H1 (cell line): ENCODE measurements at regions not wholly inside any gene's neighbourhood (a gene's known extent, or its start where the extent isn't known, plus 50 kb on each side); places are given as distances from the start of the nearest gene placed in this dataset.

Experiments used
- CTCF ChIA-PET: fragments of 300-600 bp; sonication (Branson Sonifier 250); formaldehyde crosslinking; loops from one replicate; lab custom pipeline; 2021; ENCODE audit not compliant: partially characterized antibody; lab: Charles Lee
- POLR2A ChIA-PET: fragments of 300-600 bp; sonication (Branson Sonifier 250); formaldehyde crosslinking; loops from one replicate; lab custom pipeline; 2021; ENCODE audit warnings: inconsistent platforms; ENCODE audit not compliant: partially characterized antibody; lab: Charles Lee
- DNase-seq, 2 experiments: peaks; one replicate each; pipeline versions ENCODE4 v3.0.0 to v3.0.0-alpha.2; 2010 to 2022; ENCODE audit warnings: low spot score in 2 of 2, low read depth in 1 of 2, mixed read lengths in 1 of 2
- FAIRE-seq: peaks from 2 replicates; lab custom pipeline; 2011; peaks lifted over from hg19 to GRCh38; lab: Jason Lieb, UNC
- H2AFZ ChIP-seq: 2 replicates; pipeline ENCODE4 v1.8.1; 2012; ENCODE audit warnings: low read length, inconsistent platforms
- H2AK5ac ChIP-seq: 2 replicates; pipeline ENCODE4 v1.6.1; 2013; ENCODE audit warnings: low read depth, low read length
- H2BK120ac ChIP-seq: replicated peaks from 2 replicates; pipeline ENCODE3; 2013; ENCODE audit warnings: low read depth, low read length, inconsistent platforms
- H2BK12ac ChIP-seq: 2 replicates; pipeline ENCODE4 v1.6.1; 2013; ENCODE audit warnings: low read depth, low read length
- H2BK15ac ChIP-seq: 2 replicates; pipeline ENCODE4 v1.6.1; 2013; ENCODE audit warnings: low read length
- H2BK20ac ChIP-seq: 2 replicates; pipeline ENCODE4 v1.6.1; 2013; ENCODE audit warnings: low read length
- H2BK5ac ChIP-seq: 2 replicates; pipeline ENCODE4 v1.6.1; 2013; ENCODE audit warnings: low read depth, low read length
- H3K14ac ChIP-seq: 2 replicates; pipeline ENCODE4 v1.6.1; 2013; ENCODE audit warnings: inconsistent platforms; ENCODE audit not compliant: insufficient read length
- H3K18ac ChIP-seq: 2 replicates; pipeline ENCODE4 v1.6.1; 2013; ENCODE audit warnings: low read length; ENCODE audit errors: extremely low read depth
- H3K23ac ChIP-seq: 2 replicates; pipeline ENCODE4 v1.6.1; 2013; ENCODE audit warnings: inconsistent platforms; ENCODE audit not compliant: insufficient read length
- H3K23me2 ChIP-seq: 2 replicates; pipeline ENCODE4 v1.6.1; 2013; ENCODE audit warnings: low read depth, low read length
- H3K27ac ChIP-seq: 2 replicates; pipeline ENCODE4 v1.6.1; 2011; ENCODE audit warnings: low read depth, low read length, inconsistent platforms
- H3K27me3 ChIP-seq, 4 experiments: replicated peaks in 1 of 4; 1 replicate in 1 of 4; 2 replicates in 3 of 4; pipeline versions ENCODE4 v1.6.1 to v1.8.1; 2011 to 2013; ENCODE audit warnings: low read length in 3 of 4, mild to moderate bottlenecking in 3 of 4, inconsistent platforms in 2 of 4, mixed read lengths in 2 of 4, moderate library complexity in 1 of 4; ENCODE audit not compliant: control insufficient read depth in 3 of 4, insufficient read depth in 3 of 4; ENCODE audit errors: extremely low read depth in 1 of 4
- H3K36me3 ChIP-seq, 4 experiments: 2 replicates each; pipeline versions ENCODE4 v1.6.1 to v1.8.1; 2011 to 2013; ENCODE audit warnings: mild to moderate bottlenecking in 4 of 4, low read length in 3 of 4, moderate library complexity in 2 of 4, control low read depth in 1 of 4, inconsistent platforms in 1 of 4; ENCODE audit not compliant: insufficient read depth in 4 of 4, control insufficient read depth in 2 of 4
- H3K4ac ChIP-seq: replicated peaks from 2 replicates; pipeline ENCODE3; 2013; ENCODE audit warnings: low read length, low read depth, mixed read lengths, inconsistent platforms; ENCODE audit not compliant: insufficient read length
- H3K4me1 ChIP-seq, 4 experiments: replicated peaks in 1 of 4; 1 replicate in 1 of 4; 2 replicates in 3 of 4; pipeline versions ENCODE4 v1.6.1 to v1.8.1; 2011 to 2013; ENCODE audit warnings: low read length in 3 of 4, inconsistent platforms in 2 of 4, mixed read lengths in 1 of 4; ENCODE audit not compliant: insufficient read depth in 4 of 4, control insufficient read depth in 3 of 4
- H3K4me2 ChIP-seq, 2 experiments: 2 replicates each; pipeline versions ENCODE4 v1.6.1 to v1.8.1; 2011 to 2013; ENCODE audit warnings: low read depth in 2 of 2, low read length in 2 of 2, control low read depth in 1 of 2, inconsistent platforms in 1 of 2, mild to moderate bottlenecking in 1 of 2; ENCODE audit not compliant: insufficient read depth in 1 of 2
- H3K4me3 ChIP-seq, 4 experiments: fragments of 200-600, 300-600 bp in 1 of 4; sonication (generic), shearing (Covaris generic), sonication (Bioruptor Twin) in 1 of 4; 2 replicates each; pipeline versions ENCODE4 v1.5.1 to v1.8.1; 2011 to 2016; ENCODE audit warnings: low read length in 4 of 4, low read depth in 3 of 4, control low read depth in 2 of 4, inconsistent platforms in 2 of 4, mild to moderate bottlenecking in 2 of 4, mixed read lengths in 1 of 4, moderate library complexity in 1 of 4; ENCODE audit not compliant: insufficient read depth in 2 of 4; ENCODE audit errors: extremely low read depth in 1 of 4
- H3K56ac ChIP-seq: replicated peaks from 2 replicates; pipeline ENCODE3; 2013; ENCODE audit warnings: low read depth, mild to moderate bottlenecking, mixed read lengths, low read length, inconsistent platforms; ENCODE audit not compliant: insufficient read length
- H3K79me1 ChIP-seq: 2 replicates; pipeline ENCODE4 v1.6.1; 2013; ENCODE audit warnings: low read depth, low read length, control low read depth
- H3K79me2 ChIP-seq, 2 experiments: 2 replicates each; pipeline versions ENCODE4 v1.6.1 to v1.8.1; 2012 to 2013; ENCODE audit warnings: low read length in 2 of 2, mild to moderate bottlenecking in 2 of 2, inconsistent platforms in 1 of 2; ENCODE audit not compliant: insufficient read depth in 2 of 2, control insufficient read depth in 1 of 2
- H3K9ac ChIP-seq, 4 experiments: replicated peaks in 1 of 4; 1 replicate in 1 of 4; 2 replicates in 3 of 4; pipeline versions ENCODE4 v1.6.1 to v1.8.1; 2011 to 2013; ENCODE audit warnings: low read depth in 3 of 4, low read length in 3 of 4, control low read depth in 2 of 4, mild to moderate bottlenecking in 2 of 4, moderate library complexity in 2 of 4, inconsistent platforms in 1 of 4; ENCODE audit errors: extremely low read depth in 1 of 4
- H3K9me3 ChIP-seq, 2 experiments: 2 replicates each; pipeline versions ENCODE4 v1.6.1 to v1.8.1; 2012 to 2013; ENCODE audit warnings: mild to moderate bottlenecking in 2 of 2, moderate library complexity in 2 of 2, control low read depth in 1 of 2, inconsistent platforms in 1 of 2, low read depth in 1 of 2, low read length in 1 of 2, mixed read lengths in 1 of 2; ENCODE audit not compliant: insufficient read depth in 2 of 2
- H4K20me1 ChIP-seq, 2 experiments: replicated peaks in 1 of 2; 2 replicates each; pipeline versions ENCODE3 to v1.8.1; 2011 to 2013; ENCODE audit warnings: inconsistent platforms in 2 of 2, low read length in 2 of 2, mild to moderate bottlenecking in 1 of 2; ENCODE audit not compliant: insufficient read depth in 2 of 2, control insufficient read depth in 1 of 2
- H4K5ac ChIP-seq: 2 replicates; pipeline ENCODE4 v1.6.1; 2013; ENCODE audit warnings: low read length, low read depth, mixed read lengths, inconsistent platforms; ENCODE audit not compliant: insufficient read length
- H4K8ac ChIP-seq: 2 replicates; pipeline ENCODE4 v1.8.0; 2013; ENCODE audit warnings: mild to moderate bottlenecking, moderate library complexity, low read length, inconsistent platforms; ENCODE audit not compliant: insufficient read depth; ENCODE audit errors: extremely low read depth
- H4K91ac ChIP-seq: replicated peaks from 2 replicates; pipeline ENCODE3; 2013; ENCODE audit warnings: low read length, mixed read lengths, inconsistent platforms; ENCODE audit not compliant: insufficient read length
- CBX8 ChIP-seq: fragments of 300-800, 300-1000 bp; sonication (generic); IDR thresholded peaks from 2 replicates; pipeline ENCODE4 v1.7.1; 2016; ENCODE audit warnings: low read depth, low read length, borderline replicate concordance
- RFX5 ChIP-seq: IDR thresholded peaks from 2 replicates; pipeline ENCODE4 v1.6.1; 2011; ENCODE audit warnings: low read depth, low read length, improper control_type of control experiment, borderline replicate concordance
- SP2 ChIP-seq: IDR thresholded peaks from 2 replicates; pipeline ENCODE4 v1.6.1; 2012; ENCODE audit warnings: mild to moderate bottlenecking, low read length, inconsistent platforms
- SP4 ChIP-seq: IDR thresholded peaks from 2 replicates; pipeline ENCODE4 v1.6.1; 2012; ENCODE audit warnings: low read length, inconsistent platforms
- SUZ12 ChIP-seq: fragments of 200-600 bp; sonication (generic); IDR thresholded peaks from 2 replicates; pipeline ENCODE4 v1.6.1; 2012; ENCODE audit warnings: mild to moderate bottlenecking, inconsistent platforms, low read length, moderate library complexity, mixed read lengths
- TEAD4 ChIP-seq: IDR thresholded peaks from 2 replicates; pipeline ENCODE4 v1.6.1; 2012; ENCODE audit warnings: low read depth, low read length, inconsistent platforms, mixed read lengths
- WGBS, 2 experiments: shearing (Covaris generic) in 1 of 2; methylation state at CpG; one replicate each; pipeline versions ENCODE4 v1.1.6 to v1.1.7; 2013 to 2015; ENCODE audit warnings: low lambda C conversion rate in 2 of 2, mixed read lengths in 2 of 2, inconsistent platforms in 1 of 2, low coverage in 1 of 2, missing lambda C conversion rate in 1 of 2; ENCODE audit not compliant: insufficient replicate concordance in 2 of 2, insufficient coverage in 1 of 2, insufficient read length in 1 of 2; ENCODE audit errors: extremely low coverage in 1 of 2, missing lambda C conversion rate in 1 of 2; 5-methylcytosine and 5-hydroxymethylcytosine counted together

DNA sequence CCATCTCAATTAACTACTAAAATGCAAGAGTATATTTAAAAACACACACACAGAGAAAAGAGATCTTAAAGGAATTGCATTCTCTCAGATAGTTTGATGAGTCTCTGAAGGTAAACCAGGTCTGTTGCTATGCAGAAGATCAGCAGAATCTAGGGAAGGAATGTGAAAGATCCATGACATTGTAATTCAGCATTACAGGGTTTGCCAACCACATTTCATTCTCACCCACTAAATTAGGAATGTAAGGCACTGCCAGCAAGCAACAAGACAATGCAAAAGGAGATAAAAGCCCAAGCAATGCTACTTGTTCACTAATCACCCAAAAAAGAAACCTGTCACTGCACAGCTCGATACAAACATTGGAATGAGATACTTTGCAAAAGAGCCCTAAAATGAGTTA lies 106.3 kb downstream of the LRIG3 start:
- Histone ChIP-seq H2BK20ac (no peak overlapping the region), H4K91ac (no peak overlapping the region), H4K8ac (no peak overlapping the region), H3K79me2 (no peaks in the 10 kb centered on the region), H3K4me1 (peaks cover 0 to 3% (median 0%) of the 10 kb centered on the region in 4 experiments; a peak in 1 of 7 replicates), H3K4me3 (no peak overlapping the region), H3K79me1 (no peaks in the 10 kb centered on the region), H2BK120ac (no peak overlapping the region), H3K56ac (no peak overlapping the region), H3K23me2 (no peaks in the 10 kb centered on the region), H4K20me1 (no peaks in the 10 kb centered on the region), H2BK12ac (no peak overlapping the region), H3K4me2 (no peak overlapping the region), H3K9me3 (no peaks in the 10 kb centered on the region), H3K27ac (no peak overlapping the region), H2BK15ac (no peak overlapping the region), H4K5ac (no peak overlapping the region), H2AFZ (no peak overlapping the region), H3K4ac (no peak overlapping the region), H3K14ac (no peak overlapping the region), H3K36me3 (no peaks in the 10 kb centered on the region), H3K27me3 (no peaks in the 10 kb centered on the region), H2BK5ac (no peak overlapping the region), H3K23ac (no peak overlapping the region), H2AK5ac (no peak overlapping the region), H3K18ac (no peak overlapping the region), H3K9ac (no peak overlapping the region)
- ChIA-PET POLR2A (no interaction called here), CTCF (interaction anchor here (1.0 to 1.7 kb wide), 3 partner anchors 9 to 300 kb away, joined by 4 to 6 read pairs (median 5); no protein-coding TSS in a partner anchor)
- TF ChIP-seq RFX5 (peak; percentile 63; the same call in 1 of the 2 replicates), SP2 (no peak), SP4 (no peak), SUZ12 (no peak), CBX8 (no peak), TEAD4 (peak; percentile 72)
- DNase-seq, result no peak
- FAIRE-seq, result no peak
- WGBS, 2 experiments, result 87% methylated on average over 1 of the region's 1 CpG; no CpG with 5 or more reads in 1 of the 2 experiments
